Activated naive CD4-positive, alpha-beta T cell treated with anti-CD3 and anti-CD28 coated beads for 36 hours (primary cell): ENCODE measurements at regions not wholly inside any gene's neighbourhood (a gene's known extent, or its start where the extent isn't known, plus 50 kb on each side); places are given as distances from the start of the nearest gene placed in this dataset.
A peak's percentile ranks its signal among the peaks of the same experiment; 100 is the strongest.

Experiments used
- CTCF ChIA-PET: fragments of 350-600 bp; sonication (Branson Sonifier 250); formaldehyde crosslinking; loops from one replicate; lab custom pipeline; 2021; ENCODE audit warnings: antibody characterized with exemption; lab: Charles Lee
- DNase-seq: peaks from one replicate; pipeline ENCODE4 v3.0.0-alpha.2; 2020
- H3K27ac Mint-ChIP-seq: one replicate; pipeline ENCODE4 v1.8.0; 2021; ENCODE audit warnings: mild to moderate bottlenecking, mixed read lengths
- H3K27me3 Mint-ChIP-seq: one replicate; pipeline ENCODE4 v1.8.0; 2021; ENCODE audit warnings: low read depth, mixed read lengths
- H3K36me3 Mint-ChIP-seq: one replicate; pipeline ENCODE4 v1.8.0; 2021; ENCODE audit warnings: low read depth, mixed read lengths
- H3K4me1 Mint-ChIP-seq: one replicate; pipeline ENCODE4 v1.8.0; 2021; ENCODE audit warnings: low read depth, mixed read lengths
- H3K4me3 Mint-ChIP-seq: one replicate; pipeline ENCODE4 v1.8.0; 2021; ENCODE audit warnings: mild to moderate bottlenecking, moderate library complexity, mixed read lengths
- H3K9me3 Mint-ChIP-seq: one replicate; pipeline ENCODE4 v1.8.0; 2021; ENCODE audit warnings: mixed read lengths
- intact Hi-C: fragments of 100-400 bp; cut with micrococcal nuclease; formaldehyde crosslinking; loops from one replicate; pipeline ENCODE4 v1.15.1; 2023

- no peak for DNase-seq
- intact Hi-C loops, result no loop called here
- no peaks in the 10 kb centered on the region for H3K4me1 Mint-ChIP-seq
- H3K9me3 Mint-ChIP-seq, result no peaks in the 10 kb centered on the region
- H3K4me3 Mint-ChIP-seq, result no peak overlapping the region
- H3K27me3 Mint-ChIP-seq, result peaks cover 8% of the 10 kb centered on the region
- no peaks in the 10 kb centered on the region for H3K36me3 Mint-ChIP-seq
- CTCF ChIA-PET, result interaction anchor here (0.7 to 0.9 kb wide), 3 partner anchors 115 to 710 kb away, joined by 3 to 4 read pairs (median 3); no protein-coding TSS in a partner anchor
- H3K27ac Mint-ChIP-seq, result no peak overlapping the region
These were observed 52.4 kb upstream of the UPP2 start for GRCh38 chr2:158049129-158049855.

GRCh38 chr2:158048327-158048726 lies 53.3 kb upstream of the UPP2 start:
- Mint-ChIP-seq H3K36me3 (no peaks in the 10 kb centered on the region), H3K9me3 (no peaks in the 10 kb centered on the region), H3K4me3 (no peak overlapping the region), H3K4me1 (no peaks in the 10 kb centered on the region), H3K27ac (no peak overlapping the region), H3K27me3 (peaks cover 8% of the 10 kb centered on the region)
- DNase-seq, result no peak
- CTCF ChIA-PET, result no interaction called here
- intact Hi-C loops, result no loop called here

DNA sequence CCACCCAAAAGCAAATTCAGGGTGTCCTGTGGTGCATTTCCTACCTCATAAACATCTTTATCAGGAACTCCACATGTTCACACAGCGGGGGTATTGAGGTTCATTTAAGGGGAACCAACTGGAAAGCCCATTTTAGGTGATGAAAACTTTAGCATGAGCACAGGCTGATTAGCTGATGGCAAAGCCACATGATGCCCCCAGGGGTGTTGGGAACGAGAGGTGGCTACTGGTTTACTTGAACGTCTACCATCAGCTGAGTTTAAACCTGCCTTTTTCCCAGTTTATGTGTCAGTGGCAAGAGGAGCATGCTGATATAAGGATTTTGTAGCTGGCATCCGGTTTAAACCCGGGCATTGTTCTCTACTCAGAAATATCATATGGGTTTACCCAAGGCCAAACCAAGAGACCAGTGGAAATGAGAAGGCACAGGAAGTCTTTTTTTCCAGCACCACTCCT lies 54.5 kb upstream of the UPP2 start:
- Mint-ChIP-seq H3K4me1 (peaks cover 9% of the 10 kb centered on the region), H3K4me3 (no peak overlapping the region), H3K9me3 (no peaks in the 10 kb centered on the region), H3K36me3 (no peaks in the 10 kb centered on the region), H3K27ac (no peak overlapping the region), H3K27me3 (peaks cover 8% of the 10 kb centered on the region)
- intact Hi-C loops, result no loop called here
- DNase-seq, result no peak
- CTCF ChIA-PET, result interaction anchor here (1.1 to 1.5 kb wide), 2 partner anchors 12 to 23 kb away, joined by 5 to 6 read pairs; no protein-coding TSS in a partner anchor

DNA sequence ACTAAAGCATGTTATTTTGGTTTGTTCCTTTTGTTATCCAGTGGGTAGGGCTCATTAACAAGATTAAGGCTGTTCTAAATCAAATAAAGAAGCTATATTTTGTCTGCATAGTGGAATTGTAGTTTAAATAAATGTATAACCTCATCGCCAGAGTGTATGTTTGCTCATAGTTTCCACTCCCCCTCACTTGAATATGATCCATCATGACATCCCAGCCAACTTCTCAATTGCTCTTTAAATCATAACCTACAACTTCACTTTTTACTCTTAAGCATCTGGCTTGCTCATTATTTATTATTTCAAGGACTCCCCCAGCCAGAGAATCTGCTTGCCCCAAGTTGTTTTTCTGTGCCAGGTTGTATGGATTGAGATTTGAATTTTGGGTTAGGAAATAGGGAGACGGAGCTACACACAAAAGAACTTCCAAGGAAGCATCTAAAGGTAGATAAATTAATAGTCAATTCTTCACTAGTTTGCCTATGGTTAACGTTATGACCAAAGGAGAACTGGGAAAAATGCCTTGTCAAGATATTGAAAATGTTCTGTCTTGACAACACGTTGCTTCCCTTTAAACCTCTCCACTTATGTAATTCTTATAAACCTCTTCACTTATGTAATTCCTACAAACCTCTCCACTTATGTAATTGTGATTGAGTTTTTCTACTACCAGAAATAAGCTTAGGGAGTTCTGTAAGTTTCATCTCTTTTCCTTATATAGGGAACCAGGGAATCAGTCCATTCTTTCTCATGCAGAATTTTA lies 55.4 kb upstream of the UPP2 start:
- no peaks in the 10 kb centered on the region for H3K9me3 Mint-ChIP-seq
- peaks cover 8% of the 10 kb centered on the region for H3K27me3 Mint-ChIP-seq
- no peaks in the 10 kb centered on the region for H3K36me3 Mint-ChIP-seq
- H3K27ac Mint-ChIP-seq, result no peak overlapping the region
- intact Hi-C loops, result no loop called here
- H3K4me1 Mint-ChIP-seq, result peaks cover 9% of the 10 kb centered on the region
- CTCF ChIA-PET, result interaction anchor here (1.1 to 1.5 kb wide), 2 partner anchors 11 to 22 kb away, joined by 5 to 6 read pairs; no protein-coding TSS in a partner anchor
- no peak overlapping the region for H3K4me3 Mint-ChIP-seq
- no peak for DNase-seq

- no peaks in the 10 kb centered on the region for H3K36me3 Mint-ChIP-seq
- CTCF ChIA-PET, result no interaction called here
- H3K4me3 Mint-ChIP-seq, result no peak overlapping the region
These were observed 56.3 kb upstream of the UPP2 start for GRCh38 chr2:158045362-158045761.

DNA sequence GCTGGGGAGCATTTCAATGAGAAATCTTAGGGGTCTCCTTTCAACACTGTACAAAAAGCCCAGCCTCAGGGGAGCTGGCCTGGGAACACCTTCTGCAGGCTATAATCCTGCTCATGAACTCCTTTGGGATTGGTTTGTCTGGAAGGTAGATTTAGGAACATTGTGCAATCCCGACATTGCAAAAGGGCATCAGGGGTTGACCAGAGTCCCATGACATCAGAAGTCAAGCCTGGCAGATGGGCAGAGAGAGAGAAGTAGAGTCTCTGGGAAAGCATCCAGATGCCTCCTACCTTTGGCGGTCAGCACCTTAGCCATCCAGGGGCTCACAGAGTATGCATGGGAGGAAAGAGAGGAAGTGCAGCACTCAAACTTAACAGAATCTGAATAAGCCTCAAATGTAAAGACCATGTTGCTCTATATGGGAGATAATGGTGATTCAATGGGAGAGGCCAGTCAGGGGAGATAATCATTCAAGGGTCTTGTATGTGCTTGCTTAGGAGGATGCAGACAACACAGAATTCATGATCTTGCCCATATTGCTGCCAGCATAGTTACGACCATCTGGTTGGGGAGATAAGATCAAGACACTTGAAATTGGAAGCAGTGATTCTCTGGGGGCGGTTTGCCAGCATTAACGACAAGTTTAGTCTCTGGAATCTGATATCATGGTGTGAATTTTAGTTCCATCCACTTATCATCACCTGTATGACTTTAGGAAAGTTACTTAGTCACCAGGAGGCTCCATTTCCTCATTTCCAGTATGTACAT lies 58.3 kb upstream of the UPP2 start:
- Mint-ChIP-seq H3K4me1 (peaks cover 9% of the 10 kb centered on the region), H3K36me3 (no peaks in the 10 kb centered on the region), H3K27me3 (peaks cover 8% of the 10 kb centered on the region), H3K27ac (no peak overlapping the region), H3K4me3 (no peak overlapping the region), H3K9me3 (no peaks in the 10 kb centered on the region)
- no peak for DNase-seq
- intact Hi-C loops, result no loop called here
- CTCF ChIA-PET, result interaction anchor here (0.6 to 2.7 kb wide), 3 partner anchors 19 to 274 kb away, joined by 3 to 7 read pairs (median 3); no protein-coding TSS in a partner anchor

More at GRCh38 chr2:158045362-158045761, 56.3 kb upstream of the UPP2 start:
- intact Hi-C loops, result no loop called here
- no peak overlapping the region for H3K27ac Mint-ChIP-seq
- H3K27me3 Mint-ChIP-seq, result peaks cover 8% of the 10 kb centered on the region
- peaks cover 9% of the 10 kb centered on the region for H3K4me1 Mint-ChIP-seq
- H3K9me3 Mint-ChIP-seq, result no peaks in the 10 kb centered on the region
- DNase-seq, result no peak

- Mint-ChIP-seq H3K36me3 (no peaks in the 10 kb centered on the region), H3K9me3 (no peaks in the 10 kb centered on the region), H3K4me3 (no peak overlapping the region), H3K27ac (no peak overlapping the region), H3K27me3 (peaks cover 8% of the 10 kb centered on the region), H3K4me1 (peaks cover 9% of the 10 kb centered on the region)
- DNase-seq, result no peak
- intact Hi-C loops, result no loop called here
- CTCF ChIA-PET, result interaction anchor here (2.7 kb wide), 1 partner anchor 18 kb away, joined by 7 read pairs; no protein-coding TSS in a partner anchor
These were observed 59.0 kb upstream of the UPP2 start for GRCh38 chr2:158042666-158043065.

- H3K4me1 Mint-ChIP-seq, result peaks cover 9% of the 10 kb centered on the region
- no peaks in the 10 kb centered on the region for H3K36me3 Mint-ChIP-seq
- peaks cover 8% of the 10 kb centered on the region for H3K27me3 Mint-ChIP-seq
- H3K4me3 Mint-ChIP-seq, result no peak overlapping the region
- no peak overlapping the region for H3K27ac Mint-ChIP-seq
- DNase-seq, result no peak
- CTCF ChIA-PET, result interaction anchor here (2.7 kb wide), 1 partner anchor 18 kb away, joined by 7 read pairs; no protein-coding TSS in a partner anchor
- intact Hi-C loops, result no loop called here
- no peaks in the 10 kb centered on the region for H3K9me3 Mint-ChIP-seq
These were observed 59.4 kb upstream of the UPP2 start for GRCh38 chr2:158042245-158042644.

DNA sequence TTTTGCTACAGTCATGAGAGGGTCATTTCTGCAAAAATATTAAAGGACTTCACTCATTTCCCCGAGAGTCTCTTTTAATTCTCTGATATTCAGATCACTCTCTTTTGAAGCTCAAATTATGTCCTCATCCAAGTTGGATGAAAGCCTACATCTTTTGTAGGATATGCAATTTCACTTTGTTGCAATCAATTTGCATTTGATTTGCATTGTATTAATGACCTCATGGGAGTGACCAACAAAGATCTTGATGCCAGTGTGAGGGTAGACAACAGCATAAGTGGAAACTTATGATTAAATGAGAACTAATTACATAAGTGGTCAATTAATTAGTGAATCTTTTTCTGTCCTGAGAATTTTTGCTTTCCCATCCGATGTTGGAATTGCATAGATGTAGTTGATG lies 60.3 kb upstream of the UPP2 start:
- H3K36me3 Mint-ChIP-seq, result no peaks in the 10 kb centered on the region
- intact Hi-C loops, result no loop called here
- H3K27me3 Mint-ChIP-seq, result peaks cover 5% of the 10 kb centered on the region
- H3K4me3 Mint-ChIP-seq, result no peak overlapping the region
- H3K4me1 Mint-ChIP-seq, result peaks cover 9% of the 10 kb centered on the region
- CTCF ChIA-PET, result interaction anchor here (2.7 kb wide), 1 partner anchor 17 kb away, joined by 7 read pairs; no protein-coding TSS in a partner anchor
- DNase-seq, result no peak
- H3K27ac Mint-ChIP-seq, result no peak overlapping the region
- H3K9me3 Mint-ChIP-seq, result no peaks in the 10 kb centered on the region

GRCh38 chr2:158038901-158039300 lies 62.8 kb upstream of the UPP2 start:
- H3K27ac Mint-ChIP-seq, result no peak overlapping the region
- intact Hi-C loops, result no loop called here
- H3K9me3 Mint-ChIP-seq, result no peaks in the 10 kb centered on the region
- CTCF ChIA-PET, result interaction anchor here (1.3 kb wide), 1 partner anchor 706 kb away, joined by 3 read pairs; no protein-coding TSS in a partner anchor
- H3K4me3 Mint-ChIP-seq, result no peak overlapping the region
- no peak for DNase-seq
- peaks cover 6% of the 10 kb centered on the region for H3K27me3 Mint-ChIP-seq
- peaks cover 9% of the 10 kb centered on the region for H3K4me1 Mint-ChIP-seq
- H3K36me3 Mint-ChIP-seq, result no peaks in the 10 kb centered on the region

DNA sequence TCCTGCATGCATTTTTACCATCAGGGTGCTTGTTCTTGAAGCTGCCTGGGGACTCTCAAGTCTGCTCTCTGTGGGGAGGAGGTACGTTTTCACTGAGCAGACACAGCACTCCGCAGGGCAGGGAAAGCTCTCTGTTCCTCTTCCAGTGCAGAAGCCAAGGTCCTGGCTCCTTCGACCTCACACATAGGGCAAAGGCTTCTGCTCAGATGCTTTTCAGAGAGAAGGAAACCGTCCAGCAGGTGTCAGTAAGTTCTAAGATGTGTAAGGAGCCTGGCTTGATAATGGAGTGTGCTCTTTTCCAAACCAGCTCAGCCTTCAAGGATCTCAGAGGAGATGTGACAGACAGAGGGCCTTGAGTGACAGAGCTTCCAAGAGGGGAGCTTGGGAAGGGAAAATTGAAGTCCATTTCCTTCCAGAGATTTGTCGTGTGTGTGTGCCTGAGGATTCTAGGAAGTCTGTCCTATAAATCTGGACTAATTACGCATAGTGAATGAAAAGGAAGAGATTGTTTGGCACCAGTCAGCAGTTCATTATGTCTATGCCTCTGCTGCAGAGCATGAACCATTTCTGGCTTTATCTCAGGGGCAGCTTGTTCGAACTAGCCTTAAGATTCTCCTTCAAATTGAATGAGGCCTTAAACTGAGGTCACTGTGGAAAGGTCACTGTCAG lies 67.3 kb upstream of the UPP2 start:
- CTCF ChIA-PET, result interaction anchor here (0.6 to 3.4 kb wide), 7 partner anchors 20 to 720 kb away, joined by 3 to 19 read pairs (median 4); no protein-coding TSS in a partner anchor
- intact Hi-C loops, result loop anchor here (1.0 to 5.0 kb wide), 3 partner anchors 138 to 720 kb away; no protein-coding TSS in a partner anchor
- peaks cover 6% of the 10 kb centered on the region for H3K27me3 Mint-ChIP-seq
- H3K4me1 Mint-ChIP-seq, result no peaks in the 10 kb centered on the region
- no peaks in the 10 kb centered on the region for H3K9me3 Mint-ChIP-seq
- no peaks in the 10 kb centered on the region for H3K36me3 Mint-ChIP-seq
- no peak overlapping the region for H3K27ac Mint-ChIP-seq
- H3K4me3 Mint-ChIP-seq, result no peak overlapping the region
- DNase-seq, result peak; percentile 37
